Colonic mucosa (tissue), 4 donors: ENCODE measurements at regions not wholly inside any gene's neighbourhood (a gene's known extent, or its start where the extent isn't known, plus 50 kb on each side); places are given as distances from the start of the nearest gene placed in this dataset.

Source experiments
- DNase-seq: peaks from one replicate; pipeline ENCODE4 v3.0.0-alpha.2; 2020
- H3K27ac ChIP-seq: fragments of 200-600 bp; one replicate; pipeline ENCODE4 v1.8.0; 2021
- H3K27me3 ChIP-seq: fragments of 200-600 bp; one replicate; pipeline ENCODE4 v1.8.0; 2021
- H3K36me3 ChIP-seq: fragments of 200-600 bp; one replicate; pipeline ENCODE4 v1.8.0; 2021
- H3K4me1 ChIP-seq: fragments of 200-600 bp; one replicate; pipeline ENCODE4 v1.8.0; 2021; ENCODE audit warnings: mild to moderate bottlenecking
- H3K4me3 ChIP-seq: fragments of 200-600 bp; one replicate; pipeline ENCODE4 v1.8.0; 2021
- H3K9ac ChIP-seq, 2 donors: one replicate each; pipeline ENCODE4 v1.7.0; 2013; ENCODE audit warnings: control low read depth in 2 of 2, low read depth in 2 of 2, low read length in 2 of 2
- H3K9me3 ChIP-seq: fragments of 200-600 bp; one replicate; pipeline ENCODE4 v1.8.0; 2021
- intact Hi-C: fragments of 100-400 bp; cut with DNase I; formaldehyde crosslinking; loops from one replicate; pipeline ENCODE4 v1.14.1; 2022
- TF ChIP-seq, protein P1 (sequence below): fragments of 200-600 bp; IDR thresholded peaks from one replicate; pipeline ENCODE4 v1.8.0; 2022; ENCODE audit warnings: antibody characterized with exemption, mild to moderate bottlenecking
- donor health status: healthy.
- donor health status: DM: no; HTN: no; CAD: no.
- donor health status: DM: no; HTN: no; CAD: no.

DNA sequence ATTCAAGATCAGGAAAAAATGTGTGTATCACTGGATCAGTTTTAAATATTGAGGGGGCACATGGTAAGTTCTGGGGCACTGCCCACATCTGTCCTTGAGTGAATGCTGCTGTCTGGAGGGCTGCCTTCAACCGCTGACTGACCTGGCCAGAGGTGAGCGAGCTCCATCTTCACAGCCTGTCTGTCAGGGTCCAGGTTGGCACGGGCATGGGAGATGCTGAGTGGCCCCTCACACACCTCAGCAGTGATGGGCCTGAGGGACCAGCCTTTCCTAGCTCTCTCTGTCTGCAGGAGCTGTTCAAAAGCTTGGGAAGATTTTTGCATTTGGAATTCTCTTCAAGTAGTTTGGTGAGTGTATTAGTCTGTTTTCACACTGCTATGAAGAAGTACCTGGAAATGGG, 114.8 kb upstream of the ALKAL2 start:
- Histone ChIP-seq H3K9me3 (no peaks in the 10 kb centered on the region), H3K4me1 (no peaks in the 10 kb centered on the region), H3K36me3 (no peaks in the 10 kb centered on the region), H3K9ac (no peak overlapping the region), H3K4me3 (no peak overlapping the region), H3K27ac (no peak overlapping the region), H3K27me3 (no peaks in the 10 kb centered on the region)
- no peak for DNase-seq
- TF ChIP-seq, protein P1, sequence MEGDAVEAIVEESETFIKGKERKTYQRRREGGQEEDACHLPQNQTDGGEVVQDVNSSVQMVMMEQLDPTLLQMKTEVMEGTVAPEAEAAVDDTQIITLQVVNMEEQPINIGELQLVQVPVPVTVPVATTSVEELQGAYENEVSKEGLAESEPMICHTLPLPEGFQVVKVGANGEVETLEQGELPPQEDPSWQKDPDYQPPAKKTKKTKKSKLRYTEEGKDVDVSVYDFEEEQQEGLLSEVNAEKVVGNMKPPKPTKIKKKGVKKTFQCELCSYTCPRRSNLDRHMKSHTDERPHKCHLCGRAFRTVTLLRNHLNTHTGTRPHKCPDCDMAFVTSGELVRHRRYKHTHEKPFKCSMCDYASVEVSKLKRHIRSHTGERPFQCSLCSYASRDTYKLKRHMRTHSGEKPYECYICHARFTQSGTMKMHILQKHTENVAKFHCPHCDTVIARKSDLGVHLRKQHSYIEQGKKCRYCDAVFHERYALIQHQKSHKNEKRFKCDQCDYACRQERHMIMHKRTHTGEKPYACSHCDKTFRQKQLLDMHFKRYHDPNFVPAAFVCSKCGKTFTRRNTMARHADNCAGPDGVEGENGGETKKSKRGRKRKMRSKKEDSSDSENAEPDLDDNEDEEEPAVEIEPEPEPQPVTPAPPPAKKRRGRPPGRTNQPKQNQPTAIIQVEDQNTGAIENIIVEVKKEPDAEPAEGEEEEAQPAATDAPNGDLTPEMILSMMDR, result no peak
- intact Hi-C loops, result no loop called here

DNA sequence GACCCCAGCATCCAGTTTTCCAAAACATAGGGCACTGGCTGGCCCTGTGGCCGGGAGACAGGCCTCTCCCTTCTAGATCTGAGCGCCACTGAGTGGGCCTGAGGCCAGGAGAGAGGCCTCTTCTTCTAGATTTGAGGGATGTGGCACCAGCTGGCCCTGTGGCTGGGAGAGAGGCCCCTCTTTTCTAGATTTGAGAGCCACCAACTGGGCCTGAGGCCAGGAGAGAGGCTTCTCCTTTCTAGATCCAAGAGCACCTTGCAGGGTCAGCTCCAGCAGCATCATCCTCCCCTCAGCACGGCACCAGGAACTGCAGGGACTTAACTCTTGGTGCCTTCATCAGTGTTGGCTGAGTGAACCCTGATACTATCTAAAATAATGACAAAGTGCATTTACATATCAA, 114.3 kb upstream of the ALKAL2 start:
- H3K4me1 ChIP-seq, result no peaks in the 10 kb centered on the region
- H3K9me3 ChIP-seq, result no peaks in the 10 kb centered on the region
- no peaks in the 10 kb centered on the region for H3K36me3 ChIP-seq
- DNase-seq, result no peak
- no peak overlapping the region for H3K9ac ChIP-seq
- no peak overlapping the region for H3K4me3 ChIP-seq
- H3K27me3 ChIP-seq, result no peaks in the 10 kb centered on the region
- TF ChIP-seq, protein P1, result no peak
- intact Hi-C loops, result no loop called here
- H3K27ac ChIP-seq, result no peak overlapping the region

DNA sequence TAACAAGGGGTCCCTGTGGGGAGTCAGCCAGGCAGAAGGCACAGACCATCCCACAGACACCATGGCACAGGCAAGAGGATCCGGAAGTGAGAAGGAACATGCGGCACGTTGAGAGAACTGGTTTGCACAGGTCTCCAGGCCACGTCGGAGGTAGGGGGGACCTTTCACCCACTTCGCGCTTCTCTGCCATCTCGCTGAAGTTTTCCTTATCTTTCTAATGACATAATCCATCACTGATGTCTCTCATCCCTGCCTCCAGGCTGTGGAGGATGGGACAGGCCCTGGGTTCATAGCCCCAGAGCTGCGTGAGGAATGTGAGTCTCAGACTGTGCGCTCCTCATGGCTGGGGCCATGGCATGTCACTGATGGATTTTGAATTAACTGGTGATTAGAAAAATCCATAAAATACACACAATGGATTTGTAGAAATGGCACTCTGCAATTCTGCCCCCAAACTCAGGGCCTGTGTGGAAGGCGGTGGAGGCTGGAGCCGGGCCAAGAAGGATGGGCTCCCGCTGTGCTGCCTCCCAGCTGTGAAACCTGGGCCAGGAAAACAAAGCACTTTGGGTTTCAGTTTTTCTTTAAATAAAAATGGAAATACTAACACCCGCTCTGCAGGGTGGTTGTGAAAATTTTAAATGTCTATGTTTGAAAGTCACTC, 113.3 kb upstream of the ALKAL2 start:
- H3K27me3 ChIP-seq, result no peaks in the 10 kb centered on the region
- intact Hi-C loops, result no loop called here
- H3K9me3 ChIP-seq, result no peaks in the 10 kb centered on the region
- TF ChIP-seq, protein P1, result no peak
- H3K27ac ChIP-seq, result no peak overlapping the region
- H3K36me3 ChIP-seq, result no peaks in the 10 kb centered on the region
- H3K9ac ChIP-seq, result no peak overlapping the region
- DNase-seq, result no peak
- no peak overlapping the region for H3K4me3 ChIP-seq
- H3K4me1 ChIP-seq, result no peaks in the 10 kb centered on the region

- intact Hi-C loops, result no loop called here
- H3K27ac ChIP-seq, result no peak overlapping the region
These were observed 110.0 kb upstream of the ALKAL2 start for GRCh38 chr2:397926-398325.

DNA sequence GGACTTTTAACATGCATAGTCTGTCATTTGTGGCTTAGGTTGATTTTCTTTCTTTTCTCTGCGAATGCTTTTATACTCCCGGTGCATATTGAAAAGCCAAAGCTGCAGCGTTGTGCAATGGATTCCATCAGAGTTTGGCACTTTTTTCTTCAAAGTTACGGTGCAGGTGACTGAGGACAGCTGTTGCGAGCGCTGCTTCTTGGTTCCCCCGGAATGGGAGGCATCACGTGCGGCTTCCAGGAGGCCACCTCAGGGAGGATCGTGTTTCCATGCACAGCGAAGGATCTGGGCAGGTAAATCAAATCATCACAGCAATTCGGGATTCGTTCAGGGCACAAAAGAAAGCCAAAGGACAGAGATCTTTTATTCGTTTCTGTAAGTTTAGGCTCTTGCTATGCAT, 109.6 kb upstream of the ALKAL2 start:
- no peak for DNase-seq
- TF ChIP-seq, protein P1, result no peak
- intact Hi-C loops, result no loop called here

More at GRCh38 chr2:397926-398325, 110.0 kb upstream of the ALKAL2 start:
- H3K36me3 ChIP-seq, result no peaks in the 10 kb centered on the region
- H3K4me1 ChIP-seq, result no peaks in the 10 kb centered on the region
- DNase-seq, result no peak
- no peaks in the 10 kb centered on the region for H3K27me3 ChIP-seq
- H3K9me3 ChIP-seq, result no peaks in the 10 kb centered on the region
- H3K4me3 ChIP-seq, result no peak overlapping the region
- TF ChIP-seq, protein P1, result no peak
- no peak overlapping the region for H3K9ac ChIP-seq

More for the DNA sequence above, 109.6 kb upstream of the ALKAL2 start:
- Histone ChIP-seq H3K4me3 (no peak overlapping the region), H3K9ac (no peak overlapping the region), H3K4me1 (no peaks in the 10 kb centered on the region), H3K9me3 (no peaks in the 10 kb centered on the region), H3K36me3 (no peaks in the 10 kb centered on the region), H3K27ac (no peak overlapping the region), H3K27me3 (no peaks in the 10 kb centered on the region)
